GM06990 (cell line): ENCODE measurements at regions not wholly inside any gene's neighbourhood (a gene's known extent, or its start where the extent isn't known, plus 50 kb on each side); places are given as distances from the start of the nearest gene placed in this dataset.

Source experiments
- DNase-seq: peaks from one replicate; pipeline ENCODE4 v3.0.0-alpha.2; 2011; ENCODE audit not compliant: insufficient read length; ENCODE audit errors: extremely low read depth
- H3K27me3 ChIP-seq: replicated peaks from 2 replicates; pipeline ENCODE4 v1.6.0; 2011; ENCODE audit warnings: low read length; ENCODE audit not compliant: control insufficient read depth, insufficient read depth
- H3K36me3 ChIP-seq: 2 replicates; pipeline ENCODE4 v1.5.1; 2011; ENCODE audit warnings: low read length; ENCODE audit not compliant: control insufficient read depth, insufficient read depth
- H3K4me3 ChIP-seq: replicated peaks from 2 replicates; pipeline ENCODE4 v1.5.1; 2011; ENCODE audit warnings: low read depth, mild to moderate bottlenecking, control low read depth, low read length
- CTCF ChIP-seq: IDR thresholded peaks from 2 replicates; pipeline ENCODE4 v1.5.1; 2011; ENCODE audit warnings: low read length, control low read depth, mild to moderate bottlenecking, inconsistent platforms; ENCODE audit not compliant: insufficient read depth, poor library complexity, severe bottlenecking

- Histone ChIP-seq H3K36me3 (no peaks in the 10 kb centered on the region), H3K27me3 (no peaks in the 10 kb centered on the region; the same call in 1 of the 2 replicates), H3K4me3 (no peak overlapping the region)
- TF ChIP-seq CTCF = no peak
- no peak for DNase-seq
Measured at GRCh38 chr9:135183528-135184180, 96.2 kb downstream of the OLFM1 start.

GRCh38 chr9:135184181-135185053 lies 96.9 kb downstream of the OLFM1 start:
- Histone ChIP-seq H3K27me3 (no peaks in the 10 kb centered on the region; the same call in 1 of the 2 replicates), H3K36me3 (no peaks in the 10 kb centered on the region), H3K4me3 (no peak overlapping the region)
- DNase-seq = no peak
- TF ChIP-seq CTCF = no peak

- DNase-seq = no peak
- TF ChIP-seq CTCF = no peak
- H3K4me3 ChIP-seq = no peak overlapping the region
- no peaks in the 10 kb centered on the region; the same call in 1 of the 2 replicates for H3K27me3 ChIP-seq
- H3K36me3 ChIP-seq = no peaks in the 10 kb centered on the region
Measured at GRCh38 chr9:135185060-135185459, 97.6 kb downstream of the OLFM1 start.

- Histone ChIP-seq H3K4me3 (no peak overlapping the region), H3K27me3 (no peaks in the 10 kb centered on the region; the same call in 1 of the 2 replicates), H3K36me3 (no peaks in the 10 kb centered on the region)
- no peak for TF ChIP-seq CTCF
- no peak for DNase-seq
Measured at GRCh38 chr9:135186248-135187164, 99.0 kb downstream of the OLFM1 start.

GRCh38 chr9:135187365-135187764 lies 99.9 kb downstream of the OLFM1 start:
- H3K27me3 ChIP-seq = no peaks in the 10 kb centered on the region; the same call in 1 of the 2 replicates
- no peak overlapping the region for H3K4me3 ChIP-seq
- no peaks in the 10 kb centered on the region for H3K36me3 ChIP-seq
- no peak for DNase-seq
- TF ChIP-seq CTCF = no peak
